HL-60 (cell line): ENCODE measurements at regions not wholly inside any gene's neighbourhood (a gene's known extent, or its start where the extent isn't known, plus 50 kb on each side); places are given as distances from the start of the nearest gene placed in this dataset.

Experiments
- CTCF ChIP-seq: IDR thresholded peaks from one replicate; pipeline ENCODE4 v1.5.1; 2011; ENCODE audit warnings: low read length, control low read depth, inconsistent platforms; ENCODE audit not compliant: insufficient read depth
- GABPA ChIP-seq: IDR thresholded peaks from 2 replicates; pipeline ENCODE4 v1.6.1; 2012; ENCODE audit warnings: low read depth
- POLR2AphosphoS5 ChIP-seq: IDR thresholded peaks from 2 replicates; pipeline ENCODE4 v1.6.1; 2012; ENCODE audit warnings: low read depth
- REST ChIP-seq: IDR thresholded peaks from 2 replicates; pipeline ENCODE4 v1.6.1; 2012; ENCODE audit warnings: low read depth; ENCODE audit not compliant: insufficient replicate concordance

GRCh38 chr14:34179727-34180126, 228.9 kb upstream of the EGLN3 start:
- TF ChIP-seq CTCF (no peak), POLR2AphosphoS5 (no peak), REST (no peak), GABPA (no peak)
